HG02610 (cell line): ENCODE measurements at regions not wholly inside any gene's neighbourhood (a gene's known extent, or its start where the extent isn't known, plus 50 kb on each side); places are given as distances from the start of the nearest gene placed in this dataset.
"Not testable (repeated sequence)": the region's sequence is repeated elsewhere in the genome, so short reads cannot be mapped to it uniquely, and the experiment has no call there.

Experiments used
- ATAC-seq: cut with Tn5 transposase; IDR thresholded peaks from one replicate; pipeline ENCODE4 v1.9.1; 2021; ENCODE audit warnings: mild to moderate bottlenecking, moderate library complexity; ENCODE audit not compliant: unreplicated experiment

- ATAC-seq, result no peak
Observed at GRCh38 chr16:55015181-55015913, 84.7 kb downstream of the IRX5 start.

- no peak for ATAC-seq
Observed at GRCh38 chr16:55016515-55016914, 85.8 kb downstream of the IRX5 start.

- ATAC-seq, result no peak
Observed at GRCh38 chr16:55017321-55017720, 86.7 kb downstream of the IRX5 start.

- no peak for ATAC-seq
Observed at GRCh38 chr16:55018881-55019280, 88.2 kb downstream of the IRX5 start.

- no peak for ATAC-seq
Observed at GRCh38 chr16:55019419-55020131, 88.9 kb downstream of the IRX5 start.

- no peak for ATAC-seq
Observed at GRCh38 chr16:55021595-55022475, 91.2 kb downstream of the IRX5 start.

- ATAC-seq, result not testable (repeated sequence)
Observed at GRCh38 chr16:55027260-55027659, 96.6 kb downstream of the IRX5 start.

GRCh38 chr16:55029509-55029908, 98.8 kb downstream of the IRX5 start:
- ATAC-seq, result no peak

GRCh38 chr16:55030944-55031343, 100.3 kb downstream of the IRX5 start:
- no peak for ATAC-seq

- no peak for ATAC-seq
Observed at GRCh38 chr16:55031481-55031880, 100.8 kb downstream of the IRX5 start.

GRCh38 chr16:55033225-55034156, 102.8 kb downstream of the IRX5 start:
- ATAC-seq, result no peak

GRCh38 chr16:55035029-55035428, 104.4 kb downstream of the IRX5 start:
- ATAC-seq, result no peak

- ATAC-seq, result no peak
Observed at GRCh38 chr16:55035956-55036355, 105.3 kb downstream of the IRX5 start.

- ATAC-seq, result no peak
Observed at GRCh38 chr16:55036371-55036821, 105.7 kb downstream of the IRX5 start.

GRCh38 chr16:55037046-55037445, 106.4 kb downstream of the IRX5 start:
- ATAC-seq, result no peak

- ATAC-seq, result no peak
Observed at GRCh38 chr16:55037966-55038365, 107.3 kb downstream of the IRX5 start.

GRCh38 chr16:55039042-55039441, 108.4 kb downstream of the IRX5 start:
- no peak for ATAC-seq

GRCh38 chr16:55039511-55039910, 108.8 kb downstream of the IRX5 start:
- ATAC-seq, result no peak

- no peak for ATAC-seq
Observed at GRCh38 chr16:55039931-55040330, 109.3 kb downstream of the IRX5 start.

- ATAC-seq, result no peak
Observed at GRCh38 chr16:55040366-55041086, 109.9 kb downstream of the IRX5 start.
